Upper lobe of left lung (tissue), 4 donors: ENCODE measurements at regions not wholly inside any gene's neighbourhood (a gene's known extent, or its start where the extent isn't known, plus 50 kb on each side); places are given as distances from the start of the nearest gene placed in this dataset.

ENCODE experiments used
- POLR2A ChIP-seq, 4 donors: fragments of 450-650 bp; IDR thresholded peaks; one replicate each; pipeline ENCODE4 v1.5.1; 2016 to 2017; ENCODE audit warnings: antibody characterized with exemption in 4 of 4, mild to moderate bottlenecking in 2 of 4
- POLR2AphosphoS5 ChIP-seq, 2 donors: sonication (generic); formaldehyde crosslinking; IDR thresholded peaks; one replicate each; pipeline ENCODE4 v1.5.1; 2017; ENCODE audit warnings: antibody characterized with exemption in 2 of 2

DNA sequence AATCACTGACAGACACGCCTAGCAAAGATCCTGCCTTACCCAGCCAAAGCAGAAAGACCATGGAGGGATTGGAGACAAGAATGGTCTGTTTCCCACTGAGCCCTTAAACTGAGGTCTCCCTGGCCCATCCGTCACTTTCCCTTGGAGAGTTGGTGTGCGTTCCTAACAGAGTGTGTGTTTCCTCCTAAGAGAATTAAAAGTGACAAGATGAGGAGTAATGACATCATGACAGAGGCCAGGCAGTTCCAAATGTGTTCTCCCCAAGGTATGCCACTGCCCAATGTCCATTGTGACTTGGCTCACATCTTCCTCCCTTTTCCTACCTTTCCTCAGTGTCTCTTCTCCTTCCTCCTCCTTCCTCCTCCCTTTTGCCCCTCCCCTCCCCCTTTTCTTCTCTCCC, 295.7 kb downstream of the SIPA1L2 start:
- TF ChIP-seq POLR2AphosphoS5 (IDR thresholded peaks at IDR 0.05) (no peak), POLR2A (IDR thresholded peaks at IDR 0.05) (no peak)
